Astrocyte (in vitro differentiated cells and primary cell): ENCODE measurements at regions not wholly inside any gene's neighbourhood (a gene's known extent, or its start where the extent isn't known, plus 50 kb on each side); places are given as distances from the start of the nearest gene placed in this dataset.

ENCODE experiments used
- CTCF ChIP-seq: IDR thresholded peaks from 2 replicates; pipeline ENCODE4 v1.5.1; 2011; ENCODE audit warnings: low read depth, mild to moderate bottlenecking, inconsistent platforms, low read length, moderate library complexity; ENCODE audit not compliant: insufficient read depth
- EZH2 ChIP-seq: IDR thresholded peaks from 2 replicates; pipeline ENCODE4 v1.6.1; 2012; ENCODE audit warnings: mild to moderate bottlenecking, low read length, inconsistent platforms; ENCODE audit not compliant: insufficient read depth

GRCh38 chr3:188959013-188959412 is 212.8 kb upstream of the TPRG1 start:
- TF ChIP-seq CTCF (no peak), EZH2 (no peak)
